GM23338 (cell line): ENCODE measurements at regions not wholly inside any gene's neighbourhood (a gene's known extent, or its start where the extent isn't known, plus 50 kb on each side); places are given as distances from the start of the nearest gene placed in this dataset.

ENCODE experiments used
- ATAC-seq: fragments of 200-7000 bp; cut with Tn5 transposase; 3 replicates; pipeline ENCODE4 v1.9.1; 2020
- DNase-seq: peaks from one replicate; pipeline ENCODE4 v3.0.0-alpha.2; 2015; ENCODE audit warnings: low spot score
- H2AFZ ChIP-seq: fragments of 200-600 bp; sonication (generic); 2 replicates; pipeline ENCODE4 v1.8.0; 2016; ENCODE audit warnings: antibody characterized with exemption, mild to moderate bottlenecking, moderate library complexity
- H3F3A ChIP-seq: fragments of 200-600 bp; sonication (generic); replicated peaks from 2 replicates; pipeline ENCODE4 v1.8.0; 2017; ENCODE audit warnings: antibody characterized with exemption, mixed run types, low read depth
- H3K27ac ChIP-seq: fragments of 200-600 bp; sonication (generic); 2 replicates; pipeline ENCODE4 v1.6.1; 2016; ENCODE audit warnings: low read depth
- H3K27me3 ChIP-seq: fragments of 200-600 bp; sonication (generic); 2 replicates; pipeline ENCODE4 v1.8.0; 2016; ENCODE audit warnings: mild to moderate bottlenecking, mixed run types, moderate library complexity; ENCODE audit not compliant: insufficient read depth
- H3K36me3 ChIP-seq: fragments of 200-600 bp; sonication (generic); 2 replicates; pipeline ENCODE4 v1.8.0; 2016; ENCODE audit warnings: mild to moderate bottlenecking; ENCODE audit not compliant: insufficient read depth
- H3K4me1 ChIP-seq: fragments of 200-600 bp; sonication (generic); 2 replicates; pipeline ENCODE4 v1.8.0; 2016; ENCODE audit warnings: mild to moderate bottlenecking, moderate library complexity; ENCODE audit not compliant: insufficient read depth
- H3K4me2 ChIP-seq: fragments of 200-600 bp; sonication (generic); 2 replicates; pipeline ENCODE4 v1.7.1; 2017; ENCODE audit warnings: mixed run types
- H3K4me3 ChIP-seq: fragments of 200-600 bp; sonication (generic); 2 replicates; pipeline ENCODE4 v1.6.1; 2016; ENCODE audit warnings: mixed run types
- H3K79me2 ChIP-seq: fragments of 200-600 bp; sonication (generic); replicated peaks from 2 replicates; pipeline ENCODE4 v1.8.0; 2017; ENCODE audit warnings: mild to moderate bottlenecking; ENCODE audit not compliant: insufficient read depth
- H3K9me2 ChIP-seq: fragments of 200-600 bp; sonication (generic); 2 replicates; pipeline ENCODE4 v1.8.0; 2017; ENCODE audit not compliant: insufficient read depth
- H4K20me1 ChIP-seq: fragments of 200-600 bp; sonication (generic); replicated peaks from 2 replicates; pipeline ENCODE4 v1.8.0; 2017; ENCODE audit warnings: mild to moderate bottlenecking; ENCODE audit not compliant: insufficient read depth
- H3K27ac Mint-ChIP-seq: 2 replicates; pipeline ENCODE4 v1.8.0; 2020; ENCODE audit warnings: inconsistent platforms, mild to moderate bottlenecking, moderate library complexity, mixed read lengths
- H3K27me3 Mint-ChIP-seq: 3 replicates; pipeline ENCODE4 v1.8.0; 2022; ENCODE audit warnings: low read depth, mild to moderate bottlenecking, moderate library complexity, mixed read lengths, inconsistent platforms; ENCODE audit not compliant: insufficient read depth, poor library complexity
- H3K36me3 Mint-ChIP-seq: 3 replicates; pipeline ENCODE4 v1.8.0; 2021; ENCODE audit warnings: low read depth, mild to moderate bottlenecking, inconsistent platforms, moderate library complexity, mixed read lengths
- H3K4me1 Mint-ChIP-seq: 3 replicates; pipeline ENCODE4 v1.8.0; 2020; ENCODE audit warnings: mild to moderate bottlenecking, inconsistent platforms, mixed read lengths
- H3K4me3 Mint-ChIP-seq: 3 replicates; pipeline ENCODE4 v1.8.0; 2021; ENCODE audit warnings: moderate library complexity, mild to moderate bottlenecking, inconsistent platforms, mixed read lengths
- H3K9me3 Mint-ChIP-seq: 3 replicates; pipeline ENCODE4 v1.8.0; 2020; ENCODE audit warnings: moderate library complexity, mild to moderate bottlenecking, inconsistent platforms, mixed read lengths
- CREB1 ChIP-seq: fragments of 250-450 bp; sonication (Bioruptor Pico); IDR thresholded peaks from 2 replicates; pipeline ENCODE4 v1.5.0; 2020; ENCODE audit warnings: low read depth, mild to moderate bottlenecking, moderate library complexity
- CTCF ChIP-seq, 2 experiments: fragments of 200-600 bp in 1 of 2; sonication (generic) in 1 of 2; conservative IDR thresholded peaks; 2 replicates each; pipeline versions ENCODE4 v1.5.1 to v1.6.1; 2016 to 2017; ENCODE audit warnings: antibody characterized with exemption in 2 of 2, low read depth in 2 of 2, mild to moderate bottlenecking in 2 of 2, moderate library complexity in 1 of 2
- ETS1 ChIP-seq: IDR thresholded peaks from 2 replicates; pipeline ENCODE4 v1.6.1; 2016; ENCODE audit warnings: antibody characterized with exemption
- EZH2 ChIP-seq: fragments of 200-600 bp; sonication (generic); IDR thresholded peaks from one replicate; pipeline ENCODE4 v1.8.0; 2017; ENCODE audit warnings: antibody characterized with exemption, mild to moderate bottlenecking, low read depth; ENCODE audit not compliant: unreplicated experiment
- EZH2phosphoT487 ChIP-seq: fragments of 200-600 bp; sonication (generic); IDR thresholded peaks from one replicate; pipeline ENCODE4 v1.8.1; 2018; ENCODE audit warnings: antibody characterized with exemption; ENCODE audit not compliant: unreplicated experiment
- JUNB ChIP-seq: IDR thresholded peaks from one replicate; pipeline ENCODE4 v1.6.1; 2016; ENCODE audit warnings: antibody characterized with exemption; ENCODE audit not compliant: unreplicated experiment
- NANOG ChIP-seq: IDR thresholded peaks from 2 replicates; pipeline ENCODE4 v1.6.1; 2016; ENCODE audit warnings: antibody characterized with exemption, borderline replicate concordance
- POLR2AphosphoS5 ChIP-seq: IDR thresholded peaks from 2 replicates; pipeline ENCODE4 v1.6.1; 2016; ENCODE audit warnings: antibody characterized with exemption, low read depth
- REST ChIP-seq: IDR thresholded peaks from one replicate; pipeline ENCODE4 v1.6.1; 2018; ENCODE audit warnings: antibody characterized with exemption; ENCODE audit not compliant: unreplicated experiment
- STAT1 ChIP-seq: IDR thresholded peaks from one replicate; pipeline ENCODE4 v1.6.1; 2016; ENCODE audit warnings: antibody characterized with exemption; ENCODE audit not compliant: unreplicated experiment
- ZNF114 ChIP-seq: fragments of 250-450 bp; sonication (Bioruptor Pico); IDR thresholded peaks from 2 replicates; pipeline ENCODE4 v1.5.0; 2020; ENCODE audit warnings: mild to moderate bottlenecking, moderate library complexity
- ZNF331 ChIP-seq: fragments of 250-450 bp; sonication (Bioruptor Pico); IDR thresholded peaks from 2 replicates; pipeline ENCODE4 v1.5.0; 2020; ENCODE audit warnings: low read depth, mild to moderate bottlenecking, moderate library complexity
- ZNF462 ChIP-seq: fragments of 250-450 bp; sonication (Bioruptor Pico); IDR thresholded peaks from 2 replicates; pipeline ENCODE4 v1.5.0; 2020; ENCODE audit warnings: mild to moderate bottlenecking, moderate library complexity

- H3K4me1 Mint-ChIP-seq, result 0 out of 3 replicates have a peak, but pooled peaks cover 3% of the 10 kb centered on the region
- TF ChIP-seq POLR2AphosphoS5 (no peak), CREB1 (CRISPR knock-in tag) (no peak), ZNF331 (CRISPR knock-in tag) (no peak), CTCF (conservative IDR thresholded peaks at IDR 0.05; ENCODE audit: low read depth in 2 of 2) (no peak), NANOG (no peak), ETS1 (no peak), EZH2 (no peak), JUNB (no peak), EZH2phosphoT487 (no peak), STAT1 (no peak), ZNF114 (CRISPR knock-in tag) (no peak), REST (no peak), ZNF462 (CRISPR knock-in tag) (no peak)
- H3K36me3 ChIP-seq, result no peaks in the 10 kb centered on the region
- DNase-seq (no peak), ATAC-seq (no peak)
- no peak overlapping the region for H3K4me3 Mint-ChIP-seq
- H2AFZ ChIP-seq, result peak overlapping the region; percentile 93
- no peaks in the 10 kb centered on the region for H3K27me3 Mint-ChIP-seq
- H4K20me1 ChIP-seq, result no peaks in the 10 kb centered on the region
- H3K4me2 ChIP-seq, result no peak overlapping the region
- no peak overlapping the region for H3K4me3 ChIP-seq
- no peaks in the 10 kb centered on the region for H3K4me1 ChIP-seq
- no peak overlapping the region for H3K27ac ChIP-seq
- no peaks in the 10 kb centered on the region for H3K36me3 Mint-ChIP-seq
- no peaks in the 10 kb centered on the region for H3F3A ChIP-seq
- no peaks in the 10 kb centered on the region for H3K27me3 ChIP-seq
- no peak overlapping the region for H3K27ac Mint-ChIP-seq
- H3K9me2 ChIP-seq, result no peaks in the 10 kb centered on the region
- no peaks in the 10 kb centered on the region for H3K9me3 Mint-ChIP-seq
- no peaks in the 10 kb centered on the region for H3K79me2 ChIP-seq
Observed at GRCh38 chr15:79595306-79595705, 163.2 kb downstream of the MINAR1 start.
